GM21786 (cell line): ENCODE measurements at regions not wholly inside any gene's neighbourhood (a gene's known extent, or its start where the extent isn't known, plus 50 kb on each side); places are given as distances from the start of the nearest gene placed in this dataset.

Experiments
- ATAC-seq: cut with Tn5 transposase; IDR thresholded peaks from one replicate; pipeline ENCODE4 v1.9.1; 2021; ENCODE audit not compliant: unreplicated experiment

- no peak for ATAC-seq
Measured at GRCh38 chr7:127446842-127447241, 54.3 kb upstream of the ZNF800 start.
